ENCODE measurements at regions not wholly inside any gene's neighbourhood (a gene's known extent, or its start where the extent isn't known, plus 50 kb on each side); places are given as distances from the start of the nearest gene placed in this dataset.

GRCh38 chr17:72516772-72517399, 396.1 kb downstream of the SOX9 start:
- Mint-ChIP-seq H3K4me1 (ENCODE audit: low read depth) (no peaks in the 10 kb centered on the region), H3K9me3 (no peaks in the 10 kb centered on the region), H3K27ac (no peak overlapping the region), H3K27me3 (peaks cover 20% of the 10 kb centered on the region), H3K36me3 (ENCODE audit: low read depth) (no peaks in the 10 kb centered on the region), H3K4me3 (no peak overlapping the region)
- ATAC-seq: no peak
- ChIA-PET POLR2A (no interaction called here), CTCF (no interaction called here)
- intact Hi-C loops (cut with micrococcal nuclease): no loop called here
- no peak for DNase-seq
- no peak for TF ChIP-seq CTCF (IDR thresholded peaks at IDR 0.05)

- Mint-ChIP-seq H3K36me3 (ENCODE audit: low read depth) (no peaks in the 10 kb centered on the region), H3K27ac (no peak overlapping the region), H3K27me3 (peaks cover 20% of the 10 kb centered on the region), H3K4me3 (no peak overlapping the region), H3K9me3 (no peaks in the 10 kb centered on the region), H3K4me1 (ENCODE audit: low read depth) (no peaks in the 10 kb centered on the region)
- no peak for TF ChIP-seq CTCF (IDR thresholded peaks at IDR 0.05)
- ATAC-seq (no peak), DNase-seq (no peak)
- CTCF ChIA-PET: no interaction called here
- POLR2A ChIA-PET: no interaction called here
- intact Hi-C loops (cut with micrococcal nuclease): no loop called here
Measured at GRCh38 chr17:72517413-72518158, 396.8 kb downstream of the SOX9 start.

DNA sequence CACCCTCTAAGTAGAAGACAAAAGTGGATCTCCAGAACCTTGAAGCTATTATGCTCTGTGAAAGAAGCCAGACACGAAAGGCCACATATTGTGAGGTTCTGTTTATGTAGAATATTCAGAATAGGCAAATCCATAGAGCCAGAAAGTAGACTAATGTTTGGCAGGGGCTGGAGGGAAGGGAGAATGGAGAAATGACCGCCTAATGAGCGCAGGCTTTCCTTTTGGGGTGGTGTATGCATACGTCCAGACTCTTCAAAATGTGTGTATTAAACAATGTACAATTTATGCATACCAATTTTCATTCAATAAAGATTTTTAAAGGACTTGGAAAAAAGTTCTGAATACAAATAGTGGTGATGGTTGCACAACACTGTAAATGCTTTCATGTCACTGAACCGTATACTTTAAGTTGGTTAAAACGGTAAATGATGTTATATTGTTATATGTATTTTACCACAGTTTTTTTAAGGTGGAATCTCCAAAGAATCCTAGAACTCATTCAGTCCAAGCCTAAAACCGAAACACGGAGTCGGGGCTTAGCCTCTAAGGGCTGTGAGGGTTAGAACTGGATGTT, 397.4 kb downstream of the SOX9 start:
- peaks cover 20% of the 10 kb centered on the region for H3K27me3 Mint-ChIP-seq
- no peak overlapping the region for H3K27ac Mint-ChIP-seq
- ATAC-seq (no peak), DNase-seq (no peak)
- ChIA-PET POLR2A (no interaction called here), CTCF (no interaction called here)
- no peak for TF ChIP-seq CTCF (IDR thresholded peaks at IDR 0.05)
- intact Hi-C loops (cut with micrococcal nuclease): no loop called here
- H3K4me1 Mint-ChIP-seq (ENCODE audit: low read depth): no peaks in the 10 kb centered on the region
- H3K9me3 Mint-ChIP-seq: no peaks in the 10 kb centered on the region
- no peaks in the 10 kb centered on the region for H3K36me3 Mint-ChIP-seq (ENCODE audit: low read depth)
- H3K4me3 Mint-ChIP-seq: no peak overlapping the region

- no peaks in the 10 kb centered on the region for H3K4me1 Mint-ChIP-seq (ENCODE audit: low read depth)
- CTCF ChIA-PET: no interaction called here
- POLR2A ChIA-PET: interaction anchor here (0.6 kb wide), 1 partner anchor 28 kb away, joined by 3 read pairs; no protein-coding TSS in a partner anchor
- no peaks in the 10 kb centered on the region for H3K36me3 Mint-ChIP-seq (ENCODE audit: low read depth)
- H3K4me3 Mint-ChIP-seq: no peak overlapping the region
- ATAC-seq (no peak), DNase-seq (no peak)
- H3K27me3 Mint-ChIP-seq: peaks cover 20% of the 10 kb centered on the region
- no peak for TF ChIP-seq CTCF (IDR thresholded peaks at IDR 0.05)
- H3K9me3 Mint-ChIP-seq: no peaks in the 10 kb centered on the region
- no peak overlapping the region for H3K27ac Mint-ChIP-seq
- intact Hi-C loops (cut with micrococcal nuclease): no loop called here
Measured at GRCh38 chr17:72518753-72519597, 398.2 kb downstream of the SOX9 start.

All from activated CD8-positive, alpha-beta T cell treated with anti-CD3 and anti-CD28 coated beads for 36 hours (primary cell).